IMR-90 (cell line): ENCODE measurements at regions not wholly inside any gene's neighbourhood (a gene's known extent, or its start where the extent isn't known, plus 50 kb on each side); places are given as distances from the start of the nearest gene placed in this dataset.

Experiments
- ATAC-seq: fragments of 200-7000 bp; cut with Tn5 transposase; 2 replicates; pipeline ENCODE4 v1.9.1; 2020; ENCODE audit warnings: low read depth, mild to moderate bottlenecking, moderate library complexity
- BruUV-seq: library from RNA; stranded (reverse); fragments of 400-500 nt; replicated peaks from 2 replicates; lab custom pipeline; 2021; lab: Mats Ljungman, UMichigan
- CTCF ChIA-PET: fragments of 300-600 bp; formaldehyde crosslinking; extraction: SDS; loops from one replicate; lab custom pipeline; 2021; ENCODE audit warnings: antibody characterized with exemption; lab: Yijun Ruan, JAX
- POLR2A ChIA-PET: fragments of 300-600 bp; sonication (Branson Sonifier 250); formaldehyde crosslinking; loops from one replicate; lab custom pipeline; 2022; ENCODE audit warnings: antibody characterized with exemption; ENCODE audit not compliant: unreplicated experiment; lab: Charles Lee
- DNase-seq: peaks from one replicate; pipeline ENCODE4 v3.0.0; 2013
- H2AFZ ChIP-seq: replicated peaks from 2 replicates; pipeline ENCODE3; 2013; ENCODE audit warnings: low read length, mild to moderate bottlenecking; ENCODE audit not compliant: poor library complexity
- H2AK5ac ChIP-seq: 2 replicates; pipeline ENCODE4 v1.6.1; 2013; ENCODE audit warnings: low read depth, low read length, inconsistent platforms
- H2AK9ac ChIP-seq: replicated peaks from 2 replicates; pipeline ENCODE3; 2013; ENCODE audit warnings: mild to moderate bottlenecking, low read depth, low read length, moderate library complexity; ENCODE audit not compliant: poor library complexity
- H2BK120ac ChIP-seq: 2 replicates; pipeline ENCODE4 v1.6.1; 2013; ENCODE audit warnings: low read depth, low read length, inconsistent platforms
- H2BK15ac ChIP-seq: 3 replicates; pipeline ENCODE4 v1.6.1; 2013; ENCODE audit warnings: low read depth, low read length, inconsistent platforms
- H2BK20ac ChIP-seq: 2 replicates; pipeline ENCODE4 v1.6.1; 2013; ENCODE audit warnings: low read depth, mild to moderate bottlenecking, inconsistent platforms, low read length, moderate library complexity
- H2BK5ac ChIP-seq: 2 replicates; pipeline ENCODE4 v1.6.1; 2013; ENCODE audit warnings: mild to moderate bottlenecking, low read depth, low read length, inconsistent platforms; ENCODE audit not compliant: poor library complexity, severe bottlenecking
- H3K14ac ChIP-seq: replicated peaks from 2 replicates; pipeline ENCODE4 v1.6.1; 2013; ENCODE audit warnings: low read depth, low read length, inconsistent platforms
- H3K18ac ChIP-seq: 2 replicates; pipeline ENCODE4 v1.6.1; 2013; ENCODE audit warnings: low read depth, low read length, control low read depth
- H3K23ac ChIP-seq: 2 replicates; pipeline ENCODE4 v1.6.1; 2013; ENCODE audit warnings: low read depth, low read length, inconsistent platforms
- H3K27ac ChIP-seq: 2 replicates; pipeline ENCODE4 v1.5.1; 2013; ENCODE audit warnings: mild to moderate bottlenecking, control low read depth, low read length; ENCODE audit not compliant: insufficient read depth
- H3K27me3 ChIP-seq: 2 replicates; pipeline ENCODE4 v1.6.1; 2013; ENCODE audit warnings: low read length; ENCODE audit not compliant: control insufficient read depth, insufficient read depth
- H3K36me3 ChIP-seq: 2 replicates; pipeline ENCODE4 v1.6.1; 2013; ENCODE audit warnings: low read length, mixed read lengths; ENCODE audit not compliant: control insufficient read depth, insufficient read depth
- H3K4ac ChIP-seq: 2 replicates; pipeline ENCODE4 v1.6.1; 2013; ENCODE audit warnings: low read depth, low read length, inconsistent platforms
- H3K4me1 ChIP-seq: 2 replicates; pipeline ENCODE4 v1.6.1; 2013; ENCODE audit warnings: low read length, mixed read lengths; ENCODE audit not compliant: control insufficient read depth, insufficient read depth
- H3K4me2 ChIP-seq: 2 replicates; pipeline ENCODE4 v1.6.1; 2013; ENCODE audit warnings: low read depth, mild to moderate bottlenecking, control low read depth, low read length, moderate library complexity
- H3K4me3 ChIP-seq: 2 replicates; pipeline ENCODE4 v1.5.1; 2013; ENCODE audit warnings: low read depth, mild to moderate bottlenecking, control low read depth, low read length, moderate library complexity; ENCODE audit not compliant: insufficient read depth
- H3K56ac ChIP-seq: 2 replicates; pipeline ENCODE4 v1.6.1; 2013; ENCODE audit warnings: low read length, inconsistent platforms; ENCODE audit not compliant: insufficient read depth; ENCODE audit errors: extremely low read depth
- H3K79me1 ChIP-seq, 2 experiments: 2 replicates each; pipeline ENCODE4 v1.6.1; 2013; ENCODE audit warnings: low read length in 2 of 2, inconsistent platforms in 1 of 2, low read depth in 1 of 2
- H3K9ac ChIP-seq: 2 replicates; pipeline ENCODE4 v1.6.1; 2013; ENCODE audit warnings: low read depth, low read length, control low read depth
- H3K9me1 ChIP-seq: 2 replicates; pipeline ENCODE4 v1.6.1; 2013; ENCODE audit warnings: low read length, inconsistent platforms; ENCODE audit not compliant: insufficient read depth
- H3K9me3 ChIP-seq: 2 replicates; pipeline ENCODE4 v1.6.1; 2013; ENCODE audit warnings: low read length; ENCODE audit not compliant: control insufficient read depth, insufficient read depth
- H4K20me1 ChIP-seq: 2 replicates; pipeline ENCODE4 v1.6.1; 2013; ENCODE audit warnings: low read length, inconsistent platforms; ENCODE audit not compliant: insufficient read depth
- H4K5ac ChIP-seq: 2 replicates; pipeline ENCODE4 v1.6.1; 2013; ENCODE audit warnings: mild to moderate bottlenecking, low read depth, low read length, control low read depth
- H4K8ac ChIP-seq, 2 experiments: 2 replicates each; pipeline ENCODE4 v1.6.1; 2013; ENCODE audit warnings: low read depth in 2 of 2, low read length in 2 of 2, control low read depth in 1 of 2, inconsistent platforms in 1 of 2
- H4K91ac ChIP-seq: 2 replicates; pipeline ENCODE4 v1.6.1; 2013; ENCODE audit warnings: low read depth, low read length, inconsistent platforms; ENCODE audit not compliant: insufficient read depth
- CHD1 ChIP-seq: IDR thresholded peaks from 2 replicates; pipeline ENCODE4 v1.6.1; 2012; ENCODE audit warnings: low read depth, low read length, improper control_type of control experiment
- MAZ ChIP-seq: IDR thresholded peaks from 2 replicates; pipeline ENCODE4 v1.6.1; 2012; ENCODE audit warnings: low read depth, mild to moderate bottlenecking, low read length, improper control_type of control experiment, moderate library complexity, borderline replicate concordance
- MXI1 ChIP-seq: IDR thresholded peaks from 2 replicates; pipeline ENCODE4 v1.6.1; 2012; ENCODE audit warnings: low read depth, mild to moderate bottlenecking, low read length, moderate library complexity, borderline replicate concordance
- POLR2A ChIP-seq: IDR thresholded peaks from 2 replicates; pipeline ENCODE4 v1.6.1; 2012; ENCODE audit warnings: mild to moderate bottlenecking, low read depth, low read length
- RCOR1 ChIP-seq: IDR thresholded peaks from 2 replicates; pipeline ENCODE4 v1.6.1; 2012; ENCODE audit warnings: mild to moderate bottlenecking, low read length, improper control_type of control experiment; ENCODE audit not compliant: insufficient replicate concordance
- WGBS, 2 experiments: methylation state at CpG; one replicate each; pipeline versions ENCODE4 v1.1.5 to v1.1.7; 2013; ENCODE audit warnings: missing lambda C conversion rate in 2 of 2; ENCODE audit not compliant: insufficient read length in 1 of 2; ENCODE audit errors: extremely low coverage in 2 of 2; 5-methylcytosine and 5-hydroxymethylcytosine counted together
- dilution Hi-C: fragments of 300-500 bp; cut with HindIII; formaldehyde crosslinking; loops from one replicate; pipeline ENCODE4 v1.14.3; 2018; ENCODE audit warnings: low sequenced_read_pairs; ENCODE audit not compliant: unreplicated experiment
- in situ Hi-C: fragments of 300-500 bp; cut with MboI; formaldehyde crosslinking; loops from 3 replicates; pipeline ENCODE4 v1.14.3; 2019; ENCODE audit warnings: low sequenced_read_pairs, inconsistent platforms, mixed read lengths
- intact Hi-C: fragments of 100-400 bp; cut with micrococcal nuclease; formaldehyde crosslinking; loops from 2 replicates; pipeline ENCODE4 v1.10.0; 2022
- TF ChIP-seq, protein P1 (sequence below): conservative IDR thresholded peaks from 2 replicates; pipeline ENCODE4 v1.5.1; 2012; ENCODE audit warnings: mild to moderate bottlenecking, low read depth, low read length, improper control_type of control experiment
- TF ChIP-seq, protein P2 (sequence below): fragments of 150-350 bp; IDR thresholded peaks from 2 replicates; pipeline ENCODE4 v1.6.1; 2017; ENCODE audit warnings: mild to moderate bottlenecking, antibody characterized with exemption, low read length, low read depth

DNA sequence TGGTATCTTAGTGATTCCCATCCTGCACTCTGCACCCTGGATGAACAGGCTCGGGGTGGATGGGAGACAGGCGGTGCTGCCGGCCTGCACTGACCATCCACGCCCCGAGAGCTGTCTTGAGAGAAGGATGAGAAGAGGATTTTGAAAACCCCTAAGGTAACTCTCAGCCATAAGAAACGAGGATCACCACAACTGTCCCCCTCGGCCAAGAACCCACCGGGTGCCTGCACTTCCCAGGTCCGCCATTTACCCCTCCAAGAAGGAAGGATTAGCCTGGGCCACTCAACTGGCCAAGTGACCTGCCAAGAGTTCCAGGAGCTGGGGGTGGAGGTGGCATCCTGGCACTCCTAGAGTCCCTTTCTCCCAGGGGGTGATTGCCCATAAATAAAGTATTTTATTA, 302.4 kb upstream of the TNRC6C start:
- Histone ChIP-seq H3K79me1 (no peaks in the 10 kb centered on the region), H2BK5ac (no peak overlapping the region), H3K4me2 (no peak overlapping the region), H2AFZ (no peak overlapping the region), H3K56ac (no peak overlapping the region), H2AK9ac (no peak overlapping the region), H3K4ac (no peak overlapping the region), H3K27me3 (peaks cover 43% of the 10 kb centered on the region), H3K9ac (no peak overlapping the region), H4K5ac (no peak overlapping the region), H2BK20ac (no peak overlapping the region), H4K91ac (no peak overlapping the region), H3K14ac (no peak overlapping the region), H3K4me1 (no peaks in the 10 kb centered on the region), H2AK5ac (no peak overlapping the region), H3K9me1 (no peaks in the 10 kb centered on the region), H2BK15ac (no peak overlapping the region), H4K20me1 (no peaks in the 10 kb centered on the region), H3K9me3 (peaks cover 3% of the 10 kb centered on the region), H4K8ac (no peak overlapping the region), H2BK120ac (no peak overlapping the region), H3K18ac (no peak overlapping the region), H3K36me3 (no peaks in the 10 kb centered on the region), H3K27ac (no peak overlapping the region), H3K23ac (no peak overlapping the region), H3K4me3 (no peak overlapping the region)
- no TSS peak for BruUV-seq
- intact Hi-C loops, result no loop called here
- TF ChIP-seq, protein P1, sequence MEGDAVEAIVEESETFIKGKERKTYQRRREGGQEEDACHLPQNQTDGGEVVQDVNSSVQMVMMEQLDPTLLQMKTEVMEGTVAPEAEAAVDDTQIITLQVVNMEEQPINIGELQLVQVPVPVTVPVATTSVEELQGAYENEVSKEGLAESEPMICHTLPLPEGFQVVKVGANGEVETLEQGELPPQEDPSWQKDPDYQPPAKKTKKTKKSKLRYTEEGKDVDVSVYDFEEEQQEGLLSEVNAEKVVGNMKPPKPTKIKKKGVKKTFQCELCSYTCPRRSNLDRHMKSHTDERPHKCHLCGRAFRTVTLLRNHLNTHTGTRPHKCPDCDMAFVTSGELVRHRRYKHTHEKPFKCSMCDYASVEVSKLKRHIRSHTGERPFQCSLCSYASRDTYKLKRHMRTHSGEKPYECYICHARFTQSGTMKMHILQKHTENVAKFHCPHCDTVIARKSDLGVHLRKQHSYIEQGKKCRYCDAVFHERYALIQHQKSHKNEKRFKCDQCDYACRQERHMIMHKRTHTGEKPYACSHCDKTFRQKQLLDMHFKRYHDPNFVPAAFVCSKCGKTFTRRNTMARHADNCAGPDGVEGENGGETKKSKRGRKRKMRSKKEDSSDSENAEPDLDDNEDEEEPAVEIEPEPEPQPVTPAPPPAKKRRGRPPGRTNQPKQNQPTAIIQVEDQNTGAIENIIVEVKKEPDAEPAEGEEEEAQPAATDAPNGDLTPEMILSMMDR, result no peak
- TF ChIP-seq CHD1 (no peak), MXI1 (no peak), MAZ (no peak), RCOR1 (no peak), POLR2A (no peak)
- TF ChIP-seq, protein P2, sequence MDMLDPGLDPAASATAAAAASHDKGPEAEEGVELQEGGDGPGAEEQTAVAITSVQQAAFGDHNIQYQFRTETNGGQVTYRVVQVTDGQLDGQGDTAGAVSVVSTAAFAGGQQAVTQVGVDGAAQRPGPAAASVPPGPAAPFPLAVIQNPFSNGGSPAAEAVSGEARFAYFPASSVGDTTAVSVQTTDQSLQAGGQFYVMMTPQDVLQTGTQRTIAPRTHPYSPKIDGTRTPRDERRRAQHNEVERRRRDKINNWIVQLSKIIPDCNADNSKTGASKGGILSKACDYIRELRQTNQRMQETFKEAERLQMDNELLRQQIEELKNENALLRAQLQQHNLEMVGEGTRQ, result no peak
- CTCF ChIA-PET, result no interaction called here
- DNase-seq (no peak), ATAC-seq (no peak)
- POLR2A ChIA-PET, result no interaction called here
- in situ Hi-C loops, result no loop called here
- WGBS, 2 experiments, result no CpG with 5 or more reads among the region's 9 CpGs
- dilution Hi-C loops, result no loop called here
